Epithelial cell of esophagus (primary cell): ENCODE measurements at regions not wholly inside any gene's neighbourhood (a gene's known extent, or its start where the extent isn't known, plus 50 kb on each side); places are given as distances from the start of the nearest gene placed in this dataset.

ENCODE experiments used
- DNase-seq: peaks from one replicate; pipeline ENCODE4 v3.0.0; 2010; ENCODE audit warnings: low read depth
- H3K4me3 ChIP-seq: 2 replicates; pipeline ENCODE4 v1.5.1; 2011; ENCODE audit warnings: mild to moderate bottlenecking, low read length, control low read depth
- CTCF ChIP-seq: IDR thresholded peaks from 2 replicates; pipeline ENCODE4 v1.5.1; 2011; ENCODE audit warnings: low read depth, mild to moderate bottlenecking, low read length, control low read depth, inconsistent platforms; ENCODE audit not compliant: insufficient read depth; ENCODE audit errors: missing control alignments

GRCh38 chr15:93974804-93975481 is 256.4 kb upstream of the MCTP2 start:
- H3K4me3 ChIP-seq = no peak overlapping the region
- peak; percentile 76 for DNase-seq
- TF ChIP-seq CTCF = peak; percentile 86

GRCh38 chr15:93973287-93973686 is 258.1 kb upstream of the MCTP2 start:
- DNase-seq = no peak
- no peak for TF ChIP-seq CTCF

GRCh38 chr15:93968773-93969172 is 262.6 kb upstream of the MCTP2 start:
- TF ChIP-seq CTCF = no peak
- H3K4me3 ChIP-seq = no peak overlapping the region
- no peak for DNase-seq

More at GRCh38 chr15:93973287-93973686, 258.1 kb upstream of the MCTP2 start:
- no peak overlapping the region for H3K4me3 ChIP-seq

DNA sequence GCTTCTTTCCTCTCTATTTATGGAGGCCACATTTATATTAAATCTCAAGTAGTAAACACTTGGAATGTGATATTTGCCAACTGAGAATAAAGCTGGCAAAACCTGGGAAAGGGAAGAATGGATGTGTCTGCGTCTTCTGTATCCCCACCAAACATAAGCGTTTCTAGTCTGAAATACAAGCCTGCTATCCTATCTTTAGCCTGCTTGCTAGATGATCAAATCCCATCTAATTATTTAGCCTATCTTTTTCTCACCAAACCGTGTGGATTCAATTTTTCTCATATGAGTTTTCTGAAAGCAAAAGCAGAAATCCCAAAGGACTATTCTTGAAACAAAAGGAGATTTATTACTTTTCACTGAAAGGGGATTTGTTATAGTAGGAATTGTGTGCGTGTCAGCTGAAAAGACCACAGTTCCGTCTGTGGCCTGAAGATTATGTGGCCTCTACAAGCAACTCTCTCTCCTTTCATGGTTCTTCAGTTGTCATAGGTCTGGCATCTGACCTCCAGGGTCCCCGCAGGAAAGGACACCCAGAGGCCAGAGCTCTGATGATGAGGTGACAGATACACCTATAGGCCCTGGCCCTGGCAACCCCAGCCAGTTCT is 266.0 kb upstream of the MCTP2 start:
- DNase-seq = no peak
- H3K4me3 ChIP-seq = no peak overlapping the region
- no peak for TF ChIP-seq CTCF

- no peak overlapping the region for H3K4me3 ChIP-seq
- DNase-seq = peak; percentile 8
- no peak for TF ChIP-seq CTCF
Observed at GRCh38 chr15:93954985-93955571, 276.3 kb upstream of the MCTP2 start.

- no peak for DNase-seq
- H3K4me3 ChIP-seq = no peak overlapping the region
- TF ChIP-seq CTCF = no peak
Observed at GRCh38 chr15:93948726-93949125, 282.6 kb upstream of the MCTP2 start.

- no peak for TF ChIP-seq CTCF
- DNase-seq = peak; percentile 52
- no peak overlapping the region for H3K4me3 ChIP-seq
Observed at GRCh38 chr15:93943586-93943985, 287.8 kb upstream of the MCTP2 start.
